ENCODE measurements at regions not wholly inside any gene's neighbourhood (a gene's known extent, or its start where the extent isn't known, plus 50 kb on each side); places are given as distances from the start of the nearest gene placed in this dataset.

DNA sequence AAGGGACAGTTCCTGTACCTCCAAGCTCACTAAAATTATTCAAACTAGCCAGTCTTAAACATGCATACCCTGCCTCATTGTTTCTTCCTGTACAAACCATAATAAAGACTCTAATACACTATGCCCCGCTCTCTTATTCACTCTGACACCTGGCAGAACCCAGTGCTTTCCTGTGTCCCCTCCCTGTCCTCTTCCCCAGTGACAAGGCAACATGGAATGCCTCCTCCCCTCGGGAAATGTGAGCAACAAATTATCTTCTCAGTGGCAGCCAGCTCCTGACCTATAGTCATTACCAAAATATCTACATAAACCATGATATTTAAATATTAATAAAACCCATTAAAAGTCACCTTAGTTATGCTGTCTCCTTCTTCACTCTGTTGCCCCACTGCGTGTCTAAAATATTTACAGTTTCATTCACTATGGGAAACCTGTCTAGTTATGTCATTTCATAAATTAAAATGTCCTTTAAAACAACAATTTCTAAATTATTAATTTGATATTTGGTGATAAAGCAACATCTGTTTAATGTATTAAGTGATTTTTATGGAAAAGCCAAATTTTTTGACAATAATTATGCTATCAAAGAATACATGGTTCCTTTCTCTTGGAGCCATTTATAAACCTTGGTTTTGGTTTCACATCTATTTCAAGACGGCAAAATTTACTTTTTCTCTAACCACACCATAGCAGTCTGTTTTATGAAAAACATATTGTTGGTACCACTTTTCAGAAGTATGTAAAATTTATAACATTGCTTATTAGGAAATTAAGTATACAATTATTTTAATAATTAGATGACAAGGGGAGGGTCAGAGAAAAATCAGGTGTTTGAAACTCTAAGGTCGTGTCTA lies 1355.2 kb downstream of the XPNPEP1 start:
- Histone ChIP-seq H3K36me3 (ENCODE audit: insufficient read depth, low read length) (no peaks in the 10 kb centered on the region), H3K9me3 (ENCODE audit: insufficient read depth, low read depth, low read length) (no peaks in the 10 kb centered on the region), H4K20me1 (ENCODE audit: insufficient read depth, low read length, poor library complexity, severe bottlenecking) (no peaks in the 10 kb centered on the region), H3K9ac (ENCODE audit: low read depth, low read length, poor library complexity, severe bottlenecking) (no peak overlapping the region), H3K4me1 (ENCODE audit: insufficient read depth, low read length, poor library complexity, severe bottlenecking) (no peaks in the 10 kb centered on the region), H3K4me2 (ENCODE audit: low read depth, low read length, poor library complexity, severe bottlenecking) (no peak overlapping the region), H3K4me3 (ENCODE audit: low read length, poor library complexity, severe bottlenecking) (no peak overlapping the region), H3K79me2 (ENCODE audit: insufficient read depth, low read length) (no peaks in the 10 kb centered on the region), H3F3A (ENCODE audit: low read depth) (no peaks in the 10 kb centered on the region), H2AFZ (ENCODE audit: low read length) (no peak overlapping the region), H3K27me3 (ENCODE audit: insufficient read depth, low read length, poor library complexity, severe bottlenecking) (no peaks in the 10 kb centered on the region), H3K9me2 (replicated peaks; ENCODE audit: low read depth, low read length) (no peaks in the 10 kb centered on the region)
- no peak for TF ChIP-seq EZH2phosphoT487 (IDR thresholded peaks at IDR 0.05; ENCODE audit: borderline replicate concordance)
- TF ChIP-seq, protein P1, sequence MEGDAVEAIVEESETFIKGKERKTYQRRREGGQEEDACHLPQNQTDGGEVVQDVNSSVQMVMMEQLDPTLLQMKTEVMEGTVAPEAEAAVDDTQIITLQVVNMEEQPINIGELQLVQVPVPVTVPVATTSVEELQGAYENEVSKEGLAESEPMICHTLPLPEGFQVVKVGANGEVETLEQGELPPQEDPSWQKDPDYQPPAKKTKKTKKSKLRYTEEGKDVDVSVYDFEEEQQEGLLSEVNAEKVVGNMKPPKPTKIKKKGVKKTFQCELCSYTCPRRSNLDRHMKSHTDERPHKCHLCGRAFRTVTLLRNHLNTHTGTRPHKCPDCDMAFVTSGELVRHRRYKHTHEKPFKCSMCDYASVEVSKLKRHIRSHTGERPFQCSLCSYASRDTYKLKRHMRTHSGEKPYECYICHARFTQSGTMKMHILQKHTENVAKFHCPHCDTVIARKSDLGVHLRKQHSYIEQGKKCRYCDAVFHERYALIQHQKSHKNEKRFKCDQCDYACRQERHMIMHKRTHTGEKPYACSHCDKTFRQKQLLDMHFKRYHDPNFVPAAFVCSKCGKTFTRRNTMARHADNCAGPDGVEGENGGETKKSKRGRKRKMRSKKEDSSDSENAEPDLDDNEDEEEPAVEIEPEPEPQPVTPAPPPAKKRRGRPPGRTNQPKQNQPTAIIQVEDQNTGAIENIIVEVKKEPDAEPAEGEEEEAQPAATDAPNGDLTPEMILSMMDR (conservative IDR thresholded peaks at IDR 0.05; ENCODE audit: low read length): no peak

DNA sequence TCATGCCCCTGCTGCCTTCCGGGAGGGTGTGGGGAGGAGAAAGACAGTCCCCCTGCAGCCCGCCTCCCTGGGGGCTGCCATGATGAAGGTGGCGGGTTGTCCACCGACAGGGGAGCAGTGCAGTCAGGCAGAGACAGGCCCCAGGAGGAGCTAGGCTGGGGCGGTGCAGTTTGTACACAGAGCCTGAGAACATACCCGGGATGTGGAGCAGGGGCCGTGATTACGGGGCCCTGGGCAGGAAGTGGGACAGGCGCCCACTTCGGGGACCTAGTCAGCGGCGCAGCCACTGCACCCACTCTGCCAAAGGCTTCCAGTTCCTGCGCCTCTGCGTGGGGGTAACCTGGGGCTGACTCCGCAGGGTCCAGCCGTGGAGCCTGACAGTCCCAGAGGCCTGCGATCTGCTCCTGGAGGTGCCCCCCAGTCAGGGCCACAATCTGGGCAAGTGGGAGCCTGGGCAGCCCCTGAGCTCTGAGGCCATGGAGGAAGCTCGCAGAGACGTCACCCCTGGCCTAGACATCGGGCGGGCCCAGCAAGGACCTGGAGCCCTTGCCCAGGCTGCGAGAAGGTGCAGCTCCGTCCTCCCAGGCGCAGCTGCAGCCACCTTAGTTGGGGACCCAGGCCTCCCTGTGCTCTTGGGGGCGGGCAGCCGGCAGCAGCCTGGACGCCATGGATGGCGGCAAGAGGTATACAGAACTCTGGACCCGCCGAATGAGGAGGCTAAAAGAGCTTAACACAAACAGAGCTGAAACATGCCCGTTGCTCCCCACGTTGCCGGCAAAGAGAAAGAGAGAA lies 1356.8 kb downstream of the XPNPEP1 start:
- TF ChIP-seq EZH2phosphoT487 (IDR thresholded peaks at IDR 0.05; ENCODE audit: borderline replicate concordance): no peak
- TF ChIP-seq, protein P1 (conservative IDR thresholded peaks at IDR 0.05; ENCODE audit: low read length): no peak
- Histone ChIP-seq H3K27me3 (ENCODE audit: insufficient read depth, low read length, poor library complexity, severe bottlenecking) (no peaks in the 10 kb centered on the region), H3K9me3 (ENCODE audit: insufficient read depth, low read depth, low read length) (no peaks in the 10 kb centered on the region), H3K4me1 (ENCODE audit: insufficient read depth, low read length, poor library complexity, severe bottlenecking) (no peaks in the 10 kb centered on the region), H3F3A (ENCODE audit: low read depth) (no peaks in the 10 kb centered on the region), H3K79me2 (ENCODE audit: insufficient read depth, low read length) (no peaks in the 10 kb centered on the region), H3K9me2 (replicated peaks; ENCODE audit: low read depth, low read length) (no peaks in the 10 kb centered on the region), H3K36me3 (ENCODE audit: insufficient read depth, low read length) (no peaks in the 10 kb centered on the region), H3K4me2 (ENCODE audit: low read depth, low read length, poor library complexity, severe bottlenecking) (no peak overlapping the region), H2AFZ (ENCODE audit: low read length) (no peak overlapping the region), H3K9ac (ENCODE audit: low read depth, low read length, poor library complexity, severe bottlenecking) (no peak overlapping the region), H4K20me1 (ENCODE audit: insufficient read depth, low read length, poor library complexity, severe bottlenecking) (no peaks in the 10 kb centered on the region), H3K4me3 (ENCODE audit: low read length, poor library complexity, severe bottlenecking) (no peak overlapping the region)

DNA sequence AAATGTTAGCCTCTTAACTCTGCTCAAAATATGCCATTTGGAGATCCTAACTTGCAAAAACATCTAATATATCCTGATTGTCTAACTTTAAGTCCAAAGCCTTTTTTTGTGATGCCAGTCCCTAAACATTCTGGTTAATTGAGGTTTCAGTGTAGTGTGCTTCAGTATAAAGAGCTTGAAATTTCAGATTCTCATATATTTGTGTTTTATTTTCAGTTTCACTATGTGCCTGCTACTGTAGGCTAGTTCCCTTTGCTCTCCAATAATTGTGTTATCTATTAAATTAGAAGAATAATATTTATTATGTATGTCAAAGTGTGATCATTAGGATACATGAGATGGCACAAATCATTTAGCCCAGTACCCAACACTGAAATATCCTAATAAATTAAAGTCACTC lies 1361.2 kb downstream of the XPNPEP1 start:
- TF ChIP-seq, protein P1 (conservative IDR thresholded peaks at IDR 0.05; ENCODE audit: low read length): no peak
- no peak for TF ChIP-seq EZH2phosphoT487 (IDR thresholded peaks at IDR 0.05; ENCODE audit: borderline replicate concordance)
- Histone ChIP-seq H3K9me3 (ENCODE audit: insufficient read depth, low read depth, low read length) (no peaks in the 10 kb centered on the region), H3K27me3 (ENCODE audit: insufficient read depth, low read length, poor library complexity, severe bottlenecking) (no peaks in the 10 kb centered on the region), H4K20me1 (ENCODE audit: insufficient read depth, low read length, poor library complexity, severe bottlenecking) (no peaks in the 10 kb centered on the region), H3K9me2 (replicated peaks; ENCODE audit: low read depth, low read length) (no peaks in the 10 kb centered on the region), H3K36me3 (ENCODE audit: insufficient read depth, low read length) (no peaks in the 10 kb centered on the region), H3K4me3 (ENCODE audit: low read length, poor library complexity, severe bottlenecking) (no peak overlapping the region), H3F3A (ENCODE audit: low read depth) (no peaks in the 10 kb centered on the region), H3K4me1 (ENCODE audit: insufficient read depth, low read length, poor library complexity, severe bottlenecking) (no peaks in the 10 kb centered on the region), H3K4me2 (ENCODE audit: low read depth, low read length, poor library complexity, severe bottlenecking) (no peak overlapping the region), H3K79me2 (ENCODE audit: insufficient read depth, low read length) (no peaks in the 10 kb centered on the region), H3K9ac (ENCODE audit: low read depth, low read length, poor library complexity, severe bottlenecking) (no peak overlapping the region), H2AFZ (ENCODE audit: low read length) (no peak overlapping the region)

All from Loucy (cell line).